Activated T-cell treated with anti-CD3 and anti-CD28 coated beads for 1 hour (primary cell): ENCODE measurements at regions not wholly inside any gene's neighbourhood (a gene's known extent, or its start where the extent isn't known, plus 50 kb on each side); places are given as distances from the start of the nearest gene placed in this dataset.
"Not testable (repeated sequence)": the region's sequence is repeated elsewhere in the genome, so short reads cannot be mapped to it uniquely, and the experiment has no call there.

Experiments used
- DNase-seq: peaks from one replicate; pipeline ENCODE4 v3.0.0-alpha.2; 2020; ENCODE audit warnings: low read depth

DNA sequence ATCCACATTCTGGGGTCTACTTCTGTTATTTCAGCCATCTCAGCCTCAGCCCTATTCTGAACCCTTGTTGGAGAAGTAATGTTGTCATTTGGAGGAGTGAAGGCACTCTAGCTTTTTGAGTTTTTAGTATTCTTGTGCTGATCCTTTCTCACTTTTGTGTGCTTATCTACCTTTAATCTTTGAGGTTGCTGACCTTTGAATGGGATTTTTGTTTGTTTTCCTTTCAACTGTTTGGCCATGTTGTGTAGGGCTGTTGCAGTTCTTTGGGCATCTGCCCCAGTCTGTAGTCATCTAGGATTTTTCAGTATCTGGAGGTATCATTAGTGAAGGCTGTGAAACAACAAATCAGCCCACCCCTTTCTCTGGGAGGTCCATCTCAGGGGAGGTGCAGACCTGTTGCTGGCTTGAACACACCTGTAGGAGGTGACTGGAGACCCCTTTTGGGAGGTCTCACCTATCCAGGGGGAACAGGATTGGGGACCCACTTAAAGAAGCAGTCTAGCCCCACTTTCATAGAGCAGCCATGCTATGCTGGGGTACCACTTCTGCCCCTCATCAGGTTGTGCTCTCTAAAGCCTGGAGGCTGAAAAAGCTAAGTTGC lies 1391.4 kb downstream of the UQCRFS1 start:
- no peak for DNase-seq

DNA sequence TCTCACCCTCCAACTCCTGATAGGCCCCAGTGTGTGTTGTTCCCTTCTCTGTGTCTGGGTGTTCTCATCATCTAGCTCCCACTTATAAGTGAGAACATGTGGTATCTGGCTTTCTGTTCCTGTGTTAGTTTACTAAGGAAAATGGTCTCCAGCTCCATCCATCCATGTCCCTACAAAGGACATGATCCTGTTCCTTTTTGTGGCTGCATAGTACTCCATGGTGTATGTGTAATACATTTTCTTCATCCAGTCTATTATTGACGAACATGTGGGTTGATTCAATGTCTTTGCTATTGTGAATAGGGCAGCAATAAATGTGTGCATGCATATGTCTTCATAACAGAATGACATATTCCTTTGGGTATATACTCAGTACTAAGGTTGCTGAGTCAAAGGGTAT lies 1397.0 kb downstream of the UQCRFS1 start:
- DNase-seq = no peak

GRCh38 chr19:27814834-27815233 lies 1398.1 kb downstream of the UQCRFS1 start:
- DNase-seq = not testable (repeated sequence)

DNA sequence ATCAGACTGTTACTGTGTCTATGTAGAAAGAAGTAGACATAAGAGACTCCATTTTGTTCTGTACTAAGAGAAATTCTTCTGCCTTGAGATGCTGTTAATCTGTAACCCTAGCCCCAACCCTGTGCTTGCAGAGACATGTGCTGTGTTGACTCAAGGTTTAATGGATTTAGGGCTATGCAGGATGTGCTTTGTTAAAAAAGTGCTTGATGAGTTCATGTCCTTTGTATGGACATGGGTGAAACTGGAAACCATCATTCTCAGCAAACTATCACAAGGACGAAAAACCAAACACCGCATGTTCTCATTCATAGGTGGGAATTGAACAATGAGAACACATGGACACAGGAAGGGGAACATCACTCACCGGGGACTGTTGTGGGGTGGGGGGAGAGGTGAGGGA lies 1398.7 kb downstream of the UQCRFS1 start:
- DNase-seq = not testable (repeated sequence)

- DNase-seq = no peak
Measured at GRCh38 chr19:27806471-27807070, 1406.4 kb downstream of the UQCRFS1 start.

GRCh38 chr19:27805848-27806247 lies 1407.1 kb downstream of the UQCRFS1 start:
- DNase-seq = no peak

DNA sequence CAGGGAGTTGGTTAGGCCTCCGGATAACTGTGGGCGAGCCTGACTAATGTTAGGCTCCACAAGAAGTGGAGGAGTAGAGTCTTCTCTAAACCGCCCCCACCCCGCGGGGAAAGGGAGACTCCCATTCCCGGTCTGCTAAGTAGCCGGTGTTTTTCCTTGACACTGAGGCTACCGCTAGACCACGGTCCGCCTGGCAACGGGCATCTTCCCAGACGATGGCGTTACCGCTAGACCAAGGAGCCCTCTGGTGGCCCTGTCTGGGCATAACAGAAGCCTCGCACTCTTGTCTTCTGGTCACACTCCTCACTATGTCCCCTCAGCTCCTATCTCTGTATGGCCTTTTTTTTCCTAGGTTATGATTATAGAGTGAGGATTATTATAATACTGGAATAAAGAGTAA lies 1410.7 kb downstream of the UQCRFS1 start:
- DNase-seq = not testable (repeated sequence)

DNA sequence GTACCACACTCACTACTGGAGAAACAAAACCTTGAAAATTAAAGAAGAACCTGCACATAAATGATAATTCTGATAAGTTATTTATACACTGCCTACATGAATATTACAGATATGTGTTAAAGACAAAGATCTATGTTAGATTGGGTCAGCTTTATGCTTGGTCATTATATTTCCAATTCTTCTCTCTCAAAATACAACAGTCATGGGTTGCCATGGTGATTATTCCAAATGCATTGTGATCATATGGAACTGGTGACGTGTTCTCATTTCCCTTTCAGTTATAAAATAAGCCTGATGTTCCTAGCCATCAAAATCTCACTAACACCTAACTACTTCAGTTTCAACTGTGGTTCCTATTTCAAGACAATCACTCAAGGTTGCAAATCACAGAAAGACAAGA lies 1416.4 kb downstream of the UQCRFS1 start:
- no peak for DNase-seq

GRCh38 chr19:27796073-27796472 lies 1416.9 kb downstream of the UQCRFS1 start:
- DNase-seq = no peak

- DNase-seq = no peak
Measured at GRCh38 chr19:27795369-27795768, 1417.6 kb downstream of the UQCRFS1 start.

DNA sequence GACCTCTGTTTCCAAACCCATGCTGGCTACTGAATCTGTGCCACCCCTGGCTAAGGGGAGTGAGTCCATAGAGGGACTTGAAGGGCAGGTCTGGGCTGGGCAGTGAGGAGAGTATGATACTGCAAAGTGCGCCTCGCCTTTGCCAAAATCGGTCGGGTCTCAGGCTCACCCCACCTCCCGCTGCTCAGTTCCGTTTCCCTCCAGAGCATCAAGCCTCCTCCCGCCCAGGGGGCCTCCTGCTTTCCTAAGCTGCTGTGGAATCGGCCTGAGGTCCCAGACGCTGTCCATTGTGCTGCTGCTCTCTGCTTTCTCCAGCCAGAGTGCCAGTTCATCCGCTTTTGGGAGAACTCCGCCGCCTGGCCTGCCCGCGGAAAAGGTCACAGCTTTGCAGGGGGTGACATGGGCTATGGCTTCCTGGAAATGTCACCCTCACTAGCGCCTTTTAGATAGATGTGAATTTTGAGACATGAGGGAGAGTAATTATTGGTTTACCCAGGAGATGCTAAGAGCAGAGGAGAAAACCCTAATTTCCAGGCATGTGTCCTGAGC lies 1418.4 kb downstream of the UQCRFS1 start:
- DNase-seq = peak; percentile 4

DNA sequence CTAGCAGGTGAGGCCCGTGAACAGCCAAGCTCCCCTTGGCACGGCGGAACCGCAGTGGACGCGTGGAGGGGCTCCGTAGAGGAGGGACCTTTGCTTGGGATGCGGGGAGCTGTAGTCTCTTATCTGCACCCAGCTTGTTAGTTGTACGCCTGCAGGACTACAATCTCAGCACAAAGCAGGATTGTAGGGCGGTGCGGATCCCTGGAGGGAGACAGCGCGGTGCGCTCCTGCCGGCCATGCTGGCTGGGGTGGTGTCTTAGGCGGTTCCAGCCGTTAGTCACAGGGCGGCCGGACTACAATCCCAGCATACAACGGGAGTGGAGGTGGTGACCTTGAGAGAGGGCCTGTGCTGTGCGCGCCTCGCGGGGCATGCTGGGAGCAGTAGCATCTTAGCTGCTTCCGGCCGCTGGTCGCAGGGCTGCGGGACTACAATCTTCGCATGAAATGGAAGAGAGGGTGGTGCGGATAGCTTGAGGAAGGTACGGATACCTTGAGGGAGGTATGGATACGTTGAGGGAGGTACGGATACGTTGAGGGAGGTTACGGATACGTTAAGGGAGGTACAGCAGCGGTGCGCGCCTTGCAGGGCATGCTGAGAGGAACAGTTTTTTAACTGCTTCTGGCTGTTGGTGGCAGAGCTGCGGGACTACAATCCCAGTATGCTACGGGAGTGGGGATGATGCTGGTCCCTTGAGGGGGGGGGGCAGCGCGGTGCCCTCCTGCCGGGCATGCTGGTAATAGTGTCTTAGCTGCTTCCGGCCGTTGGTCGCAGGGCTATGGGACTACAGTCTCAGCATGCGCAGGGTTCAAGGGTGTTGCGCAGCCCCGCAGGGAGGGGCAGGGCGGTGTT lies 1419.1 kb downstream of the UQCRFS1 start:
- DNase-seq = peak; percentile 84

DNA sequence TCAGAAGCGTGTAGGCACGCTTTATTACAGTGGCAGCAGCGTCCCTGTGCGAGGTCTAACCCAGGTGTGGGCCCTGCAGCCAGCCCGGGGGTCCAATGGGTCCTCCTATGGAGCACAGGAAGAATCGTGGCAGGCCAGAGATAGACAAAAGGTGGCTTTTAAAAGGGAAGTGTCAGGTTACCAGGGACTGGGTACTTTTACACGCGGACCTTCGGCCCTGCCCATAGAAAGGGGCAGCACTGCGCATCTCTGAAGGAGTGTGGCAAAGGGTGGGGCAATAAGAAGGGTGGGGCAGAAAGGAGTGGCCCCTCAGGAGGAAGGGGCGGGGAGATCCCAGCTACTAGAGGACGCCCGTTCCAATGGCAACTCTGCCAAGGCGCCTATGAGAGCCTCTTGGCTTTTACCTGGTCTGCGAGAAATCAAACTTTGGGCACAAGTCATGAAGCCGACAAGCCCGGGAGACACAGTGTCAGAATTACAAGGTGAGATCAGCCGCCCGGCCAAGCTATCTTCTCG lies 1419.8 kb downstream of the UQCRFS1 start:
- DNase-seq = peak; percentile 40

- no peak for DNase-seq
Measured at GRCh38 chr19:27792576-27793127, 1420.3 kb downstream of the UQCRFS1 start.

GRCh38 chr19:27780367-27781075 lies 1432.4 kb downstream of the UQCRFS1 start:
- DNase-seq = no peak

GRCh38 chr19:27779954-27780353 lies 1433.0 kb downstream of the UQCRFS1 start:
- no peak for DNase-seq

- no peak for DNase-seq
Measured at GRCh38 chr19:27777726-27778125, 1435.2 kb downstream of the UQCRFS1 start.

GRCh38 chr19:27777242-27777641 lies 1435.7 kb downstream of the UQCRFS1 start:
- no peak for DNase-seq

DNA sequence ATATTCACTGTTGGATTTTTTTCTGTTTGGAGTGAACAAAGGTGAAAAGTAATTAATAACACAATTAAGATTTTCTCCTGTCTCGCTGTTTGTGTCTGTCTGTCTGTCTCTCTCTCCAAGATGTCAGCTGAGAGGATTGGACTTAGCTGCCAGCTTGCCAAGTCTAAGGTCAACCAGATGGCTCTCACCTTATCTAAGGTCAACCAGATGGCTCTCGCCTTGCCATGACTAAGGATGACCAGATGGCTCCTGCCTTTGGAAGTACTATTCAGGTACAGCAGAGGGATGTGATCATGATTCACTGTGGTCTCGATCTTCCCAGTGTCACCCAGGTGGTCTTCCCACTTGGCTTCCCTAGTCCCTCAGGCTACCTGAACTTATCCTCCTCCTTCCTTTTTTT lies 1436.4 kb downstream of the UQCRFS1 start:
- DNase-seq = no peak

DNA sequence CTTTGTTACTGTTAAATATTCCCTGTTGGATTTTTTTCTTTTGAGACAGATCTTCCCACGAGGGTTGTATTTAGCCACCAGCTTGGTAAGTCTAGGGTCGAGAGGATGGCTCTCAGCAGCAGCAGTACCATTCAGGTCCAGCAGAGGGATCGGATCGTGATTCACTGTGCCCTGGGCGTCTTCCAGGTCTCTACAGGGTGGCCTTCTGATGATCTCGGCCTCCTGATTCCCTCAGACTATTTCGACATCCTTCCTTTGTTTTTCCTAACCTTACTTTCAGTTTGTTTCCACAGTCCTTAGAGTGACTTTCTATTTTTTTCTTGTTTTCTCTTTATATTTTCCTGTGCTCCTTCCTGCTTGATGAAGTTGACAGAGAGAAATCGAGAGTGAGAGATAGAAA lies 1436.9 kb downstream of the UQCRFS1 start:
- DNase-seq = no peak

GRCh38 chr19:27775395-27775794 lies 1437.6 kb downstream of the UQCRFS1 start:
- DNase-seq = no peak

GRCh38 chr19:27774827-27775226 lies 1438.1 kb downstream of the UQCRFS1 start:
- DNase-seq = no peak
